RWPE2 (cell line): ENCODE measurements at regions not wholly inside any gene's neighbourhood (a gene's known extent, or its start where the extent isn't known, plus 50 kb on each side); places are given as distances from the start of the nearest gene placed in this dataset.
"Not testable (repeated sequence)": the region's sequence is repeated elsewhere in the genome, so short reads cannot be mapped to it uniquely, and the experiment has no call there.

Experiments
- ATAC-seq: fragments of 200-7000 bp; cut with Tn5 transposase; 3 replicates; pipeline ENCODE4 v1.9.1; 2021; ENCODE audit warnings: low read depth
- DNase-seq: peaks from one replicate; pipeline ENCODE4 v3.0.0-alpha.2; 2020; ENCODE audit warnings: low spot score
- H3K27ac ChIP-seq: fragments of 450-650 bp; 2 replicates; pipeline ENCODE4 v1.5.1; 2017; ENCODE audit warnings: mild to moderate bottlenecking; ENCODE audit not compliant: poor library complexity, severe bottlenecking
- H3K27me3 ChIP-seq: fragments of 250-450 bp; sonication (Bioruptor Pico); 2 replicates; pipeline ENCODE4 v1.5.1; 2021; ENCODE audit warnings: mild to moderate bottlenecking, moderate library complexity; ENCODE audit not compliant: insufficient read depth, poor library complexity, severe bottlenecking
- H3K36me3 ChIP-seq: fragments of 250-450 bp; sonication (Bioruptor Pico); 2 replicates; pipeline ENCODE4 v1.5.1; 2020; ENCODE audit warnings: low read depth, mild to moderate bottlenecking, moderate library complexity
- H3K4me1 ChIP-seq: fragments of 250-450 bp; sonication (Bioruptor Pico); 2 replicates; pipeline ENCODE4 v1.5.1; 2021; ENCODE audit warnings: mild to moderate bottlenecking, moderate library complexity; ENCODE audit not compliant: insufficient read depth, poor library complexity, severe bottlenecking
- H3K4me3 ChIP-seq: fragments of 250-450 bp; sonication (Bioruptor Pico); 2 replicates; pipeline ENCODE4 v1.5.1; 2021; ENCODE audit warnings: mild to moderate bottlenecking, moderate library complexity; ENCODE audit not compliant: severe bottlenecking
- H3K9me3 ChIP-seq: fragments of 250-450 bp; sonication (Bioruptor Pico); 2 replicates; pipeline ENCODE4 v1.5.1; 2021; ENCODE audit warnings: mild to moderate bottlenecking, moderate library complexity; ENCODE audit not compliant: severe bottlenecking
- CTCF ChIP-seq: fragments of 450-650 bp; IDR thresholded peaks from one replicate; pipeline ENCODE4 v1.5.1; 2017; ENCODE audit warnings: mild to moderate bottlenecking, moderate library complexity; ENCODE audit not compliant: poor library complexity, severe bottlenecking

GRCh38 chr7:140262242-140262903 is 85.6 kb upstream of the KDM7A start:
- Histone ChIP-seq H3K27me3 (no peaks in the 10 kb centered on the region), H3K4me3 (no peak overlapping the region), H3K4me1 (no peaks in the 10 kb centered on the region), H3K9me3 (no peaks in the 10 kb centered on the region), H3K36me3 (no peaks in the 10 kb centered on the region), H3K27ac (no peak overlapping the region)
- DNase-seq: no peak
- no peak for TF ChIP-seq CTCF
- ATAC-seq: no peak

GRCh38 chr7:140261522-140261921 is 84.7 kb upstream of the KDM7A start:
- no peak for TF ChIP-seq CTCF
- Histone ChIP-seq H3K4me3 (no peak overlapping the region), H3K4me1 (no peaks in the 10 kb centered on the region), H3K27me3 (no peaks in the 10 kb centered on the region), H3K36me3 (no peaks in the 10 kb centered on the region), H3K9me3 (no peaks in the 10 kb centered on the region), H3K27ac (no peak overlapping the region)
- ATAC-seq (no peak), DNase-seq (no peak)

DNA sequence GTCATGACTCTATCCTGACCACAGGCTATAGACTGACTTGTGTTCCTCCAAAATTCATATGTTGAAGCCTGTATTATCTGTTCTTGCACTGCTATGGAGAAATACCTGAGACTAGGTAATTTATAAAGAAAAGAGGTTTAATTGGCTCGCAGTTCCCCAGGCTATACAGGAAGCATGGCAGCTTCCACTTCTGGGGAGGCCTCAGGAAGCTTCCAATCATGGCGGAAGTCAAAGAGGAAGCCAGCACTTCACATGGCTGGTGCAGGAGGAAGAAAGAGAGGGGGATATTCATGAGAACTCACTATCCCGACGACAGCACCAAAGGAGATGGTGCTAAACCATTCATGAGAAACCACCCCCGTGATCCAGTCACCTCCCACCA is 84.3 kb upstream of the KDM7A start:
- TF ChIP-seq CTCF: no peak
- ATAC-seq (no peak), DNase-seq (no peak)
- no peaks in the 10 kb centered on the region for H3K4me1 ChIP-seq
- no peaks in the 10 kb centered on the region for H3K27me3 ChIP-seq
- no peaks in the 10 kb centered on the region for H3K36me3 ChIP-seq
- H3K27ac ChIP-seq: no peak overlapping the region
- H3K4me3 ChIP-seq: no peak overlapping the region
- no peaks in the 10 kb centered on the region for H3K9me3 ChIP-seq

DNA sequence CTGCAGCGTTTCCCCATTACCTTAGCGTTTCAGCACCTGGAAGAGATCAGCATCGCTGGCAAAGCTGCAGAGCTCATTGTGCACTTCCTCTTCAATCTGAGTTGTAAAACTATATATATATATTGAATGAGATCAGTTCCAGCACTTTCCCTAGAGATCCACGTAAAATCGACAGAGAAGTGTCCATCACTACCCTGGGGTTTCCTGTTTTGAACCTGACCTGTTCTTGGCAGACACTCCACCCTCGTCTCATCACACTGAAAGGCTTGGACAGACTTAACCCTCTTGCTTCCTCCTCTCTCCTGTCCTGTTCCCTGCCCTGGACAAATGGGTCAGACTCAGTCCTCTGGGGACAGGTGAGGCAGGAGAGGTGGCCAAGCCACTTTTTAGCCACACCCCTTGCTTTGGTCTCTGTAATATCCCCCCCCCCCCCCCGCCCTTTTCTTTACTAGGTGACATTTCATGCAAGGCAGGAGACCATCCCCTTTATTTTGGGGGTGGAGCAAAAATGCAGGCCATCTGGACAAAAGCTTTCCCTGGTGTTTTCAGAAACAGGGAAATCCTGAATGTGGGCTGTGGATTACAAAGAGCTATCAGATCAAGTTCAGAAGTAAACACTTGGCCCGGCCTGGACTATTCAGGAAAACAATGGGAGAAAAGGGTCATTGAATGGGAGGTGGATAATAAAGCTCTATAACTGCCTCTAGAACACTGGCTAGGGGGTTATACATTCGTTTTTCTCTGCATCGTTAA is 83.7 kb upstream of the KDM7A start:
- Histone ChIP-seq H3K27ac (no peak overlapping the region), H3K9me3 (no peaks in the 10 kb centered on the region), H3K4me1 (no peaks in the 10 kb centered on the region), H3K27me3 (no peaks in the 10 kb centered on the region), H3K36me3 (no peaks in the 10 kb centered on the region), H3K4me3 (no peak overlapping the region)
- DNase-seq (no peak), ATAC-seq (no peak)
- TF ChIP-seq CTCF: no peak

DNA sequence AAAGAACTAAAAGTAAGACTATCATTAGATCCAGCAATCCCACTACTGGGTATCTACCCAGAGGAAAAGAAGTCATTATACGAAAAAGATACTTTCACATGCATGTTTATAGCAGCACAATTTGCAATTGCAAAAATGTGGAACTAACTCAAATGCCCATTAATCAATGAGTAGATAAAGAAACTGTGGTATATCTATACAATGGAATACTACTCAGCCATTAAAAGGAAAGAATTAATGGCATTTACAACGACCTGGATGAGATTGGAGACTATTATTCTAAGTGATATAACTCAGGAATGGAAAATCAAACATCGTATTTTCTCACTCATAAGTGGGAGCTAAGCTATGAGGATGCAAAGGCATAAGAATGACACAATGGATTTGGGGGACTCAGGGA is 80.5 kb upstream of the KDM7A start:
- H3K27ac ChIP-seq, H3K9me3 ChIP-seq, ATAC-seq, DNase-seq, H3K4me1 ChIP-seq, H3K4me3 ChIP-seq, H3K36me3 ChIP-seq, H3K27me3 ChIP-seq: not testable (repeated sequence)

- not testable (repeated sequence) for H3K36me3 ChIP-seq, H3K27me3 ChIP-seq, ATAC-seq, H3K4me1 ChIP-seq, DNase-seq, H3K4me3 ChIP-seq, H3K27ac ChIP-seq, H3K9me3 ChIP-seq
Observed at GRCh38 chr7:140254976-140255375, 78.2 kb upstream of the KDM7A start.
